Inferior parietal cortex (tissue), 1 donor: ENCODE measurements at regions not wholly inside any gene's neighbourhood (a gene's known extent, or its start where the extent isn't known, plus 50 kb on each side); places are given as distances from the start of the nearest gene placed in this dataset.

Experiments
- DNase-seq: peaks from one replicate; pipeline ENCODE4 v3.0.0-alpha.2; 2016; ENCODE audit errors: extremely low spot score

DNA sequence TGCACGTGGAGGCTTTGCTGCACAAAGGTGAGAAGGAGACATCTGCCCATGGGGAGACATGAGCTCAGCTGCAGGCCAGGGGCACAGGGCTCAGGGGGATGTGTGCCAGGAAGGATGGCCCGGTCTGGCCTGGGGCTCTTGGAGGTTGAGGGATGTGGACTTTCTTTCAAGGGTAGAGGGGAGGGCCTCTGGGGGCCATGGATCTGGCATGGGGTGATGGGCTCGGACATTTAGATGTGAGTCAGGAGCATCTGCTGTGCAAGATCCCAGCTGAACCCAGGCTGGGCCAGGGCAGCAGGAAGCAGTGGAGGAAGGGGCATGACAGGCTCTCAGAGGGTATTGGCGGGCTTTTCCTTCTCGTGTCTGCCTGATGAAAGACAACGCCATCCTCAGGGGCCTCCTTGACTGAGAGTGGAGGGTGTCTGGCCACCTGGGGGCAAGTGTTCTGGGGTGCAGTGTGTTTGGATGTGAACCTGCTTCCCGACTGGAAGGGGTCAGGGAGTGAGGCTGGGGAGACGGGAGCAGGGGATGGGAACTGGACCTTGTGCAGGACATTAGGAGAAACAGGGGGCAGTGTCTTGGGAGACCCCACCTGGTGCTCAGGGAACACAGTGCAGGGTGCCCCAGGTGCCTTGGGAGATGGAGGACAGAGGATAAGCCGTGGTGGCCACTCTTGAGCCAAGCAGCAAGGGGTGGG, 156.1 kb downstream of the ERMARD start:
- no peak for DNase-seq

DNA sequence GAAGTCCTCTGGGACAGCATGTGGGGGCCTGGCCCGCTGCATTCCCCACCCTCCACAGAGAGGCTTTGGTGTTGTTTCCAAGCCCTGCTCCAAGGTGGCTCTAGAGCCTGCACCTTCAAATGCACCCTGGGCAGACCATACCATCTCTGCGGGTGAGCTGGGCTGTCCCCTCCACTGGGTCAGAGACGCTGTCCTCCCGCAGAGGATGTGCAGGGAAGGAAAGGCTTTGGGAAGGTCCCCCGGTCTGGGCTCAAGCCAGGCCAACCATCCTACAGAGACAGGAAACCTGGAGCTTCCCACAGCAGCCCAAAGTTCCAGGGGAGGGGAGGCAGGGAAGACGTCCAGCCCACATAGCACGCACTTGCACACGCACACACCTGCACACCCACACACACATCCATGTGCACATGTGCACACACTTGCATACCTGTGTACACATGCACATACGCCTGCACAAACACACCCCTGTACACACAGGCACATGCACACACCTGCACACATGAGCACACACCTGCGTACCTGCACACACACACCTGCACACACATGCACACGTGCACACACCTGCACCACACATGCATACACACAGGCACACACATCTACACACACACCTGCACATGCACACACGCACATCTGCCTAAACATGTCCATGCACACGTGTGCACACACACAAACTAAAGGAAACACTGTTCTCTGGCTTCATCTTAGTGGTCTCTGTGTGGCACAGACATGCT, 155.4 kb downstream of the ERMARD start:
- no peak for DNase-seq

DNA sequence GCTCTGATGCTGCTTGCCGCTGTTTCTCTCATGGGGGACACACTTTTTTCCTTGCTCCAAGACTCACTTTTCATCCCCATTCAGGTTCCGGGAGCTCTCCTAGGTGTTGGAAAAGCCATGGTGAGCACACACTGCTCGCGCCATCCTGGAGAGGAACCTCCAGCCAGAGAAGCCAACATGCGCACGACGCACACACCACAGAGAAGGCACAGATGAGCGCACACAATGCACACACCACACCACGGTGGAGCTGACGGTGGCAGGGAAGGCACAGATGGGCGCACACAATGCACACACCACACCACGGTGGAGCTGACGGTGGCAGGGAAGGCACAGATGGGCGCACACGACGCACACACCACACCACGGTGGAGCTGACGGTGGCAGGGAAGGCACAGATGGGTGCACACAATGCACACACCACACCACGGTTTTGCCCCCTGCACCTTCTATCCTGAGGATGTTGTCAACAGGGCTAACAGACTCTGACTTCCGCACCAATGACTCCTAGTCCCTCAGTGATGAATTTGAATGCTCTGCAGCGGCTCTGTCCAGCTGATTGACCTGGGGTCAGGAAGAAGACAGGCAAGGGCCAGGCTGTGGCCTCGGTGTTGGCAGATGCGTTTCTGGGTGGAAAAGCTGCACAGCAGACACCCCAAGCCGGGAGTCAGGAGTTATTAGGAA, 154.7 kb downstream of the ERMARD start:
- DNase-seq = no peak

DNA sequence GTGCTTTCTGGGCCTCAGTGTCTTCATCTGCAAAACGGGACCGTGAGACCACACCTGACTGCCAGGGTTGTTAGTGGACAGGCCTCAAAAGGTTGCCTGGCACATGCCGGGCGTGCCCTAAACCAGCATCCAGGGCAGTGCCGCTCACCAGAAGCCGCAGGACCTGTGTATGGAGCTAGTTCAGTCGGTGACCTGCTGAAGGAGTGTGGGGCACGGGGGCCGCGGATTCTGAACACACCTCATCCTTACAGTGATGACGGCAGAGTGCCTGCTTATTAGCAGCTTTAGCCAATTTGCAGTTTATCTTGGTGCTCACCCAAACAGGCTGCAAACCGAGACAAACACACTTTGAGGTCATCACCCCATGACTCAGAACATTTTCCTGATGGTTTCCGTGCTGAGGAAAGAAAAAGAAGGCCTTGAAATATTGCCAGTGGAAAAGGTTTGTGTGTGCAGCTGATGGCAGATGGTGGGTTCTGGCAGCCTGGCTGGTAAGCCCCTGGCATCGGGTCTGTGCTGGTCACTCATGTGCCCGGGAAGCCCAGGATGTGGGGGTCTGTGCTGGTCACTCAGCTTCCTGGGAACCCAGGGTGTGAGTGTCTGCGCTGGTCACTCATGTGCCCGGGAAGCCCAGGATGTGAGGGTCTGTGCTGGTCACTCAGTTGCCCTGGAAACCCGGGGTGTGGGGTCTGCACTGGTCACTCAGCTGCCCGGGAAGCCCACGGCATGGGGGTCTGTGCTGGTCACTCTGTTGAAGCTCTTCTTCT, 153.8 kb downstream of the ERMARD start:
- no peak for DNase-seq

DNA sequence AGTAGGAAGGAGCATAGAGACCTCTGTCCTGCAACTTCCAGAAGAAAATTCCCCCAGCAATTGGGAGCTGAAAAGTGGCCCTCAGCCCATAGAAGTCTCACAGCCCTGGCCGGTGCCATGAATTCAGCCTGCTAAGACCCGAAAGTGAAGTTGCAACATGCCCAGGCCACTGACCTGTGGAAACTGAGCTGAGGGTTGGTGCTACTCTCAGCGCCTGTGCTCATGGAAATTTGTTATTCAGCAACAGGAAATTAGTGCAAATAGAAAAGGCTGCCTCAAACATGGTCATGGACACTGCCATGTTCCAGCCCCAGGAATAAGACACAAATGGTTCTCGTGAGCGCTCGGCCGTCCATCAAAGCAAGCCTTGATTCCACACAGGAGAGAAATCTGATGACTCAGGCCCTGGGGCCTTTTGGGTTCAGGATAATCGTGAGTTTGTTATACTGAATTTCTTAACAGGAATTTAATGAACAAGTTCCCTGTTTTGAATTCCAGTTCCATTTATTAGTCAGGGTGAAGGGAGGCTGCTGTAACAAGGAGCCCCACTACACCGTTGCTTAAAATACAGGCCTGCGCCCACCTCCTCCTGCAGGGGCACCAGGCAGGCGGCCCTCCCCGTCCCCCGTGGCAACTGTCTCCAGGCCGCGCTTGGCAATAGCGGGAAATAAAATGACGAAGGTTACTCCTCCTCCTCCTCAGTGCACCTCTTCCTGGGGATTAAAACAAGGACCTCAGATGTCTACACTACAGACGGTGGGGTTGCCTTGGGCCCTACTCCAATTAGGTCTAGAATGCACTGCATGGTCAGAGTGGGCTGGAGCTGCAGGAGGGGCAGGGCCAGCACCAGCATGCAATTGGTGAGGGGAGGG, 152.9 kb downstream of the ERMARD start:
- DNase-seq = no peak

- DNase-seq = no peak
Observed at GRCh38 chr6:169903122-169903521, 151.7 kb downstream of the ERMARD start.

- DNase-seq = no peak
Observed at GRCh38 chr6:169902604-169903003, 151.2 kb downstream of the ERMARD start.

- DNase-seq = no peak
Observed at GRCh38 chr6:169902070-169902469, 150.6 kb downstream of the ERMARD start.

DNA sequence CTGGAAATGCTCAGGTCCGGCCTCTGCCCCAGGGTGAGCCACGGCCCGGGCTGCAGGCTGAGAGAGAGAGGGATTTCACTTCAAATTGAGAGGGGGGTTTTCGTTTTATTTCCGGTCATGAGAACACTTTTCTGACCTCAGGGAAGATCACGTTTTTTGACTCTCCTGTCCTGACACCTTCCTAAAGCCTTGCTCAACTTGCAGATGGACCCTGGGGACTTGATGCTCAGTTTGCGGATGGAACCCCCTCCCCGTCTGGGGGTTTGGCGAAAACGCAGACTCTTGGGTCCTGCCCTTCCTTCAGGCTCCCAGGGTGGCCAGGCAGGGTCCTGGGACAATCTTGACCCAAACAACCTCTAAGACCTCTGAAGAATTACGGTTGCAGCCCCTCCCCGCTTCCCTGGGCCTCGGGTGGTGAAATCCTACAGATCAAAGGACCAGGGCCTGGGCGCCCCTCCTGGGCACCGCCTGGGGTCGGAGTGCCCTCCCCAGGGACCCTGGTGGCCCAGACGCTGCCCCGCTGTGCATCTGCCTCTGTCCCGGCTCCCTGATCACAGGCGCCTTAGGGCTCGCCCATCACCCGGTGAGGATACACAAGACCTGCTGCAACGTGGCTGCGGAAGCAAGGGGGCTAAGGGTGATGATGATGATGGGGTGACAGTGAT, 148.2 kb downstream of the ERMARD start:
- no peak for DNase-seq

DNA sequence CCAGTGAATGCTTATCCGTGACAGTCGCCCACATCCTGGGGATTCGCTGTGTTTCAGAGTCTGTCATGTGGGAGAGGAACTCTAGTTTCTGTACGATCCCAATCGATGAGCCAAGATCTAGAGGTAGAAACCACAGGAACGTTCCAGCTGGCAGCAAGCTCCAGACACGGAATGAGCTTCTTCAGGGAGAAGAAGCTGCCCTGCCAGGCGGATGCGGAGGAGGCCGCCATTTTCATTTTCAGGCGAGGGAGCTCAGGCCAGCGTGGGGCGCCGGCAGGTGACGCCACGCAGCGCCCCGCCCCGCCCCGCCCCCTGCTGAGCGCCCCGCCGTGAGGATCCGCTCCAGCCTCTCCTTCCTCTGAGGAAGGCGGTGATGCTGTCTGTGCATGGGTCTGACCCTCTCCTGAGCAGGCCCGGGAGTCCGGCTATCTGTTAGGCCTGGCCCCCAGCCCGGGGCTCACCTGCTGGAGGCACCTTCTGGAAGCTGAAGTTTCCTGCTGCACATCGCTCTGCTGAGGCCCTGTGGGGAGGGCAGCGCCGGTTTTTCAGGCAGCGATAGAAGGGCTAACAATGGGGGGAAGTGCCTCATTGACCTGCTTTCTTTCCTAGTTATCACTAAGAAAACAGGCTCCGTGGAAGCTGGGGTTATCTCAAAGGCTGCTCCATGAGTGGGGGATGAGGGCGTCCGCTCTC, 147.5 kb downstream of the ERMARD start:
- peak; percentile 15 for DNase-seq

DNA sequence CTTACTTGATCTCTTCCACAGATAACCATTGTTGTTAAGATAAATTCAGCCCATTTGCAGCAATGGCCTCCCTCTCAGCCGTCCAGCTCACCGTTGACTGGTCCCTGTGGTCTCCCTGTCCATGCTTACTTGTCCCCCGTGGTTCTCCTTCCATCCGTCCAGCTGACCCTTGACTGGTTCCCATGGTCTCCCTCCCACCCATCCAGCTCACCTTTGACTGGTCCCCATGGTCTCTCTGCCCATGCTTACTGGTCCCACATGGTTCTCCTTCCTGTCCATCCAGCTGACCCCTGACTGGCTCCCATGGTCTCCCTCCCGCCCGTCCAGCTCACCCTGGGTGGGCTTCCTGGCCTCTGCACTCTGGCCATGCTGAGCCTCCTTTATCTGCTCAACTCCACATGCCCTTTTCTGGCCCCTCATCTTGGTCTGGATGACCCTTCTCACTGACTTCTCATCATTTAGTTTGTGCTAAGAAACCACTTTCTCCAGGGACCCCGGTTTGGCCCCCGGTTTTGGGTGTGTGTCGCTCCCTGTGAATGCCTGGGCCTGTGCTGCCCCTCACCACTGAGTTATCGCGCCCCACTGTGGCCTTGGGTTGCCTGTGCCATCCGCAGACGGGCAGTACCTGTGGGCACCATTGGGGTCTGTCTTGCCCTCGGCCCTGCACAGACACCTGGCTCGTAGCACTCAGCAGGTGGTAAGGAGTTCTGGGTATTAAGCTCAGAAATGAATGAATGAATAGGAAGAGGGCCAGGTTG, 146.4 kb downstream of the ERMARD start:
- no peak for DNase-seq

- no peak for DNase-seq
Observed at GRCh38 chr6:169896826-169897456, 145.5 kb downstream of the ERMARD start.

DNA sequence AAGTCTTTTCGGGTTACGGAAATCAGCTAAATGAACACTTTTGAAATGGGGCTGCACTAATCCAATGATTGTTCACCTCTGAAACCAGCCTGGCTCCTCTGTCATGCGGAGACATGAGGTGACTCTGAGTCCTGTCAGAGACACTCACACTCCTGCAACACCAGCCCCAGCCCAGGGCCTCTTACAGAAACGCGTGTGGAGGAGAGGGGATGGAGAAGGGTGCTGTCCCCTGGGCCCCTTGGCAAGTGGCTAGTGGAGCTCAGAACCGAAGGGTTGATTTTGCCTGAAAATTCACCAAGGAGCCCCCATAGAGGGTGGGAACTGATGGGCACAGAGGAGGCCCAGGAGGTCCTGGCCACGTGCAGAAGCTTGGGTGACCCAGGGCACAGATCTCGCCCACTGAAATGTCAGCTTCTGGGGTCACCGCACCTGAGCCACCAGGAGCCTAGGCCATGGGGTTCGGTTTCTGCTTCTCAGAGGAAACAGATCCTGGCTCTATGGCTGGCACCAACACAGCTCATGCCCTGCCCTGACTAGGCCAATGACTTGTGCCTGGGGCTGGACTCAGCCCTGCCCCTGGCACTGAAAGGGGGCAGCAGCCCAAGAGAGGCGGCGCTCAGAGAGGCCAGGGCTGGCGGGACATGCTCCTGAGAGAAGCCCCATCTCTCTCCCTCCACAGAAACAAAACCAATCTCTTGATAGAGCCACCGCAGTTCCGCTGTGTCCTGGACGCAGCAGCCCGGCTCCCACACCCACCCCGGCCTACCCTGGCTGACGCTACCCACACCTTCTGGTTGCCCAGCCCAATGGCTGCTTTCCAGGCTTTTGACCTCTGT, 144.7 kb downstream of the ERMARD start:
- DNase-seq = no peak

DNA sequence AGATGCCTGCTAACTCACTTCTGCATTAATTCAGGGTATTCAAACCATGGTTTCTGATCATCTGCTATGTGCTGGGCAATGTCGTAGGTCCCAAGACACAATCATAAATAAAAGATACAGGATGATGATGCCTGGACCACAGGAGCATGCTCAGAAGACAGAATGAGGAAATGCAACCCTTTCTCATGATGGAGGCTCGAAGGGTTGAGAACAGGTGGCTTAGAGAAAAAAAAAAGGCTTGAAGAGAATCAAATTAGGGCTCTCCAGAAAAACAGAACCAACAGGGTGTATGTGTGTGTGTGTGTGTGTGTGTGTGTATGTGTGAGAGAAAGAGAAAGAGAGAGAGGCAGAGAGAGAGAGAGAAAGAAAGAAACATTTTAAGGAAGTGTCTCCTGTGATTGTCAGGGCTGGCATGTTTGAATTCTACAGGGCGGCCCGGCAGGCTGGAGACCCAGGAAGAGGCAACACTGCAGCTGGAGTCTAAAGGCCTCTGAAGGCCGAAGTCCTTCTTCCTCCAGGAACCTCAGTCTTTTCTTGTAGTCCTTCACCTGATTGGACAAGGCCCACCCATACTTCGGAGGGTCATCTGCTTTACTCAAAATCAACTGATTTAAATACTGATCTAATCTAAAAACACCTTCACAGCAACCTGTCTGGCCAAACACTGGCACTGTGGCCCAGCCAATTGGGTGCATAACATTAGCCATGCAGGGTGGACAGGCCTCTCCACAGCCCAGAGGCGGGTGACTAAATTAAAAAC, 143.8 kb downstream of the ERMARD start:
- DNase-seq = no peak

GRCh38 chr6:169894377-169894960, 143.0 kb downstream of the ERMARD start:
- DNase-seq = no peak

GRCh38 chr6:169893624-169894023, 142.2 kb downstream of the ERMARD start:
- DNase-seq = no peak

DNA sequence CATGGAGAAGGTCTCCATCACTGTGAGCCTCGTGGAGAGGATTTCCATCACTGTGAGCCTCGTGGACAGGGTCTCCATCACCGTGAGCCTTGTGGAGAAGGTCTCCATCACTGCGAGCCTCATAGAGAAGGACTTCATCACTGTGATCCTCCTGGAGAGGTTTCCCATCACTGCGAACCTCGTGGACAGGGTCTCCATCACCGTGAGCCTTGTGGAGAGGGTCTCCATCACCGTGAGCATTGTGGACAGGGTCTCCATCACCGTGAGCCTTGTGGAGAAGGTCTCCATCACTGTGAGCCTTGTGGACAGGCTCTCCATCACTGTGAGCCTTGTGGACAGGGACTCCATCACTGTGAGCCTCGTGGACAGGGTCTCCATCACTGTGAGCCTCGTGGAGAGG, 140.4 kb downstream of the ERMARD start:
- no peak for DNase-seq
